ENCODE measurements at regions not wholly inside any gene's neighbourhood (a gene's known extent, or its start where the extent isn't known, plus 50 kb on each side); places are given as distances from the start of the nearest gene placed in this dataset.

- intact Hi-C loops (cut with micrococcal nuclease; ENCODE audit: unreplicated experiment) (no loop called here), in situ Hi-C loops (cut with MboI) (no loop called here)
- ChIA-PET POLR2A (no interaction called here), RAD21 (ENCODE audit: unreplicated experiment) (no interaction called here), SMC1A (ENCODE audit: uncharacterized antibody, unreplicated experiment) (interaction anchor here (0.9 kb wide), 1 partner anchor 12 kb away, joined by 3 read pairs; no protein-coding TSS in a partner anchor), CTCF (no interaction called here)
- no peak for DNase-seq (ENCODE audit: low read depth, low spot score)
- FAIRE-seq, result no peak
- Histone ChIP-seq H2AFZ (ENCODE audit: control insufficient read depth, low read depth, low read length) (no peak overlapping the region), H3K27me3 (replicated peaks in 1 of 2; ENCODE audit: control insufficient read depth in 2 of 2, insufficient read depth in 2 of 2, low read length in 1 of 2) (no peaks in the 10 kb centered on the region; a peak in 1 of 4 replicates), H3K27ac (ENCODE audit: control insufficient read depth, insufficient read depth) (no peak overlapping the region), H3K79me2 (ENCODE audit: control insufficient read depth, insufficient read depth, low read length) (no peaks in the 10 kb centered on the region), H4K20me1 (ENCODE audit: control insufficient read depth, insufficient read depth) (no peaks in the 10 kb centered on the region), H3K9me3 (replicated peaks; ENCODE audit: control insufficient read depth, insufficient read depth, low read length) (no peaks in the 10 kb centered on the region), H3K9ac (ENCODE audit: control insufficient read depth, insufficient read depth, low read length) (no peak overlapping the region), H3K4me1 (ENCODE audit: control insufficient read depth, insufficient read depth, low read length) (no peaks in the 10 kb centered on the region), H3K4me2 (ENCODE audit: control insufficient read depth, insufficient read depth) (no peak overlapping the region), H3K4me3 (no peak overlapping the region), H3K36me3 (ENCODE audit: control insufficient read depth in 2 of 2, insufficient read depth in 2 of 2, low read length in 1 of 2) (no peaks in the 10 kb centered on the region)
- no peak for ATAC-seq
- no TSS peak for BruUV-seq (replicated peaks)
- WGBS (ENCODE audit: insufficient coverage, insufficient replicate concordance, low lambda C conversion rate, missing lambda C conversion rate), result 56% methylated on average over 6 of the region's 6 CpGs
- TF ChIP-seq NFYA (IDR thresholded peaks at IDR 0.05; ENCODE audit: borderline replicate concordance, low read depth, low read length) (no peak), HDGF (IDR thresholded peaks at IDR 0.05) (no peak), ZNF24 (IDR thresholded peaks at IDR 0.05) (no peak), IRF3 (IDR thresholded peaks at IDR 0.05) (no peak), E4F1 (IDR thresholded peaks at IDR 0.05; ENCODE audit: borderline replicate concordance, partially characterized antibody) (no peak), CEBPB (IDR thresholded peaks at IDR 0.05; ENCODE audit: borderline replicate concordance in 1 of 2, low read depth in 2 of 2, low read length in 2 of 2) (no peak), ETV6 (conservative IDR thresholded peaks at IDR 0.05 in 1 of 2, IDR thresholded peaks at IDR 0.05 in 1 of 2; ENCODE audit: borderline replicate concordance in 1 of 2, low read depth in 1 of 2) (no peak), MTA3 (IDR thresholded peaks at IDR 0.05; ENCODE audit: borderline replicate concordance, low read length) (no peak), DPF2 (IDR thresholded peaks at IDR 0.05) (no peak), SRF (IDR thresholded peaks at IDR 0.05; ENCODE audit: low read depth in 2 of 2, low read length in 2 of 2) (no peak)
Observed at GRCh38 chr13:26973295-26973694, 198.3 kb downstream of the USP12 start.

All from GM12878 (cell line).